H9 (cell line): ENCODE measurements at regions not wholly inside any gene's neighbourhood (a gene's known extent, or its start where the extent isn't known, plus 50 kb on each side); places are given as distances from the start of the nearest gene placed in this dataset.

Experiments used
- DNase-seq: peaks from one replicate; pipeline ENCODE4 v3.0.0-alpha.2; 2017
- H2AFZ ChIP-seq: one replicate; pipeline ENCODE4 v1.6.1; 2013; ENCODE audit warnings: mild to moderate bottlenecking, low read length, control low read depth, moderate library complexity
- H2AK5ac ChIP-seq: 2 replicates; pipeline ENCODE4 v1.6.1; 2013; ENCODE audit warnings: low read length, control low read depth, mixed read lengths; ENCODE audit not compliant: insufficient read length
- H2BK120ac ChIP-seq: one replicate; pipeline ENCODE4 v1.6.1; 2013; ENCODE audit warnings: low read depth, mild to moderate bottlenecking, low read length, control low read depth, inconsistent platforms; ENCODE audit not compliant: poor library complexity, severe bottlenecking
- H2BK12ac ChIP-seq: 2 replicates; pipeline ENCODE4 v1.6.1; 2013; ENCODE audit warnings: low read length, control low read depth, mixed read lengths, low read depth; ENCODE audit not compliant: insufficient read length
- H2BK15ac ChIP-seq: 2 replicates; pipeline ENCODE4 v1.6.1; 2013; ENCODE audit warnings: low read depth, low read length, control low read depth
- H2BK20ac ChIP-seq: one replicate; pipeline ENCODE4 v1.6.1; 2013; ENCODE audit warnings: low read depth, mild to moderate bottlenecking, low read length, control low read depth, inconsistent platforms; ENCODE audit not compliant: poor library complexity, severe bottlenecking
- H2BK5ac ChIP-seq: 2 replicates; pipeline ENCODE4 v1.6.1; 2013; ENCODE audit warnings: low read length, control low read depth, mixed read lengths; ENCODE audit not compliant: insufficient read length
- H3K14ac ChIP-seq: 2 replicates; pipeline ENCODE4 v1.6.1; 2013; ENCODE audit warnings: low read length, control low read depth; ENCODE audit not compliant: insufficient read depth
- H3K18ac ChIP-seq: 2 replicates; pipeline ENCODE4 v1.6.1; 2013; ENCODE audit warnings: low read depth, mild to moderate bottlenecking, mixed read lengths, low read length, control low read depth; ENCODE audit not compliant: insufficient read length
- H3K23ac ChIP-seq: 2 replicates; pipeline ENCODE4 v1.6.1; 2013; ENCODE audit warnings: low read length, control low read depth, mixed read lengths, low read depth; ENCODE audit not compliant: insufficient read length
- H3K23me2 ChIP-seq: 2 replicates; pipeline ENCODE4 v1.6.1; 2013; ENCODE audit warnings: low read depth, mild to moderate bottlenecking, mixed read lengths, low read length, control low read depth; ENCODE audit not compliant: insufficient read length, poor library complexity, severe bottlenecking
- H3K27ac ChIP-seq: 2 replicates; pipeline ENCODE4 v1.5.1; 2013; ENCODE audit warnings: low read length, control low read depth, mixed read lengths, low read depth; ENCODE audit not compliant: insufficient read length
- H3K27me3 ChIP-seq: 2 replicates; pipeline ENCODE4 v1.6.1; 2013; ENCODE audit warnings: low read length, control low read depth, inconsistent platforms; ENCODE audit not compliant: insufficient read depth
- H3K4ac ChIP-seq: 2 replicates; pipeline ENCODE4 v1.6.1; 2013; ENCODE audit warnings: low read depth, mild to moderate bottlenecking, control low read depth, inconsistent platforms, low read length, moderate library complexity
- H3K4me1 ChIP-seq: 2 replicates; pipeline ENCODE4 v1.6.1; 2013; ENCODE audit warnings: low read length, control low read depth, inconsistent platforms; ENCODE audit not compliant: insufficient read depth
- H3K4me2 ChIP-seq: 2 replicates; pipeline ENCODE4 v1.6.1; 2013; ENCODE audit warnings: low read length, control low read depth, mixed read lengths; ENCODE audit not compliant: insufficient read length, insufficient read depth
- H3K56ac ChIP-seq: 2 replicates; pipeline ENCODE4 v1.6.1; 2013; ENCODE audit warnings: low read depth, mild to moderate bottlenecking, mixed read lengths, low read length, control low read depth; ENCODE audit not compliant: insufficient read length
- H3K79me1 ChIP-seq: 2 replicates; pipeline ENCODE4 v1.6.1; 2013; ENCODE audit warnings: low read depth, mild to moderate bottlenecking, moderate library complexity, low read length, control low read depth, inconsistent platforms; ENCODE audit not compliant: insufficient read depth, poor library complexity, severe bottlenecking
- H3K79me2 ChIP-seq: 2 replicates; pipeline ENCODE4 v1.6.1; 2013; ENCODE audit warnings: low read length, control low read depth, inconsistent platforms; ENCODE audit not compliant: insufficient read depth
- H3K9ac ChIP-seq: 2 replicates; pipeline ENCODE4 v1.6.1; 2013; ENCODE audit warnings: low read length, control low read depth, mixed read lengths; ENCODE audit not compliant: insufficient read length; ENCODE audit errors: extremely low read depth
- H3K9me3 ChIP-seq: one replicate; pipeline ENCODE4 v1.6.1; 2013; ENCODE audit warnings: low read depth, low read length, inconsistent platforms; ENCODE audit not compliant: control insufficient read depth
- H3T11ph ChIP-seq: one replicate; pipeline ENCODE4 v1.6.1; 2013; ENCODE audit warnings: mild to moderate bottlenecking, low read length, control low read depth, inconsistent platforms
- H4K20me1 ChIP-seq: one replicate; pipeline ENCODE4 v1.6.1; 2013; ENCODE audit not compliant: control insufficient read depth, insufficient read length, insufficient read depth
- H4K5ac ChIP-seq: 2 replicates; pipeline ENCODE4 v1.6.1; 2013; ENCODE audit warnings: low read depth, mild to moderate bottlenecking, mixed read lengths, low read length, control low read depth; ENCODE audit not compliant: insufficient read length
- H4K8ac ChIP-seq: replicated peaks from 2 replicates; pipeline ENCODE4 v1.6.1; 2013; ENCODE audit warnings: low read length, control low read depth, mixed read lengths, low read depth; ENCODE audit not compliant: insufficient read length
- H4K91ac ChIP-seq: 2 replicates; pipeline ENCODE4 v1.6.1; 2013; ENCODE audit warnings: low read depth, mild to moderate bottlenecking, moderate library complexity, mixed read lengths, low read length, control low read depth; ENCODE audit not compliant: insufficient read length
- H3K27ac Mint-ChIP-seq, 3 experiments: 2 replicates in 2 of 3; 3 replicates in 1 of 3; pipeline ENCODE4 v1.8.0; 2020 to 2021; ENCODE audit warnings: mixed read lengths in 3 of 3, mild to moderate bottlenecking in 1 of 3, moderate library complexity in 1 of 3
- H3K27me3 Mint-ChIP-seq: 2 replicates; pipeline ENCODE4 v1.8.0; 2021; ENCODE audit warnings: low read depth, mild to moderate bottlenecking, moderate library complexity, mixed read lengths
- H3K36me3 Mint-ChIP-seq, 3 experiments: 2 replicates in 2 of 3; 3 replicates in 1 of 3; pipeline ENCODE4 v1.8.0; 2020 to 2021; ENCODE audit warnings: low read depth in 3 of 3, mixed read lengths in 3 of 3; ENCODE audit not compliant: insufficient read depth in 1 of 3
- H3K4me1 Mint-ChIP-seq, 2 experiments: 2 replicates each; pipeline ENCODE4 v1.8.0; 2020; ENCODE audit warnings: mixed read lengths in 2 of 2
- H3K4me3 Mint-ChIP-seq, 2 experiments: 2 replicates in 1 of 2; 3 replicates in 1 of 2; pipeline ENCODE4 v1.8.0; 2020 to 2021; ENCODE audit warnings: mild to moderate bottlenecking in 2 of 2, mixed read lengths in 2 of 2, moderate library complexity in 1 of 2
- H3K9me3 Mint-ChIP-seq, 2 experiments: 2 replicates in 1 of 2; 3 replicates in 1 of 2; pipeline ENCODE4 v1.8.0; 2020; ENCODE audit warnings: mild to moderate bottlenecking in 2 of 2, mixed read lengths in 2 of 2, moderate library complexity in 1 of 2
- WGBS: extraction: QIAGEN DNeasy Blood & Tissue Kit; methylation state at CpG from one replicate; pipeline ENCODE4 v1.1.7; 2013; ENCODE audit warnings: missing lambda C conversion rate, low lambda C conversion rate, mixed read lengths; ENCODE audit not compliant: insufficient read length; ENCODE audit errors: extremely low coverage; 5-methylcytosine and 5-hydroxymethylcytosine counted together
- TF ChIP-seq, protein P1 (sequence below): fragments of 200-600 bp; sonication (generic); conservative IDR thresholded peaks from 3 replicates; pipeline ENCODE4 v1.8.0; 2021; ENCODE audit warnings: antibody characterized with exemption, mild to moderate bottlenecking

DNA sequence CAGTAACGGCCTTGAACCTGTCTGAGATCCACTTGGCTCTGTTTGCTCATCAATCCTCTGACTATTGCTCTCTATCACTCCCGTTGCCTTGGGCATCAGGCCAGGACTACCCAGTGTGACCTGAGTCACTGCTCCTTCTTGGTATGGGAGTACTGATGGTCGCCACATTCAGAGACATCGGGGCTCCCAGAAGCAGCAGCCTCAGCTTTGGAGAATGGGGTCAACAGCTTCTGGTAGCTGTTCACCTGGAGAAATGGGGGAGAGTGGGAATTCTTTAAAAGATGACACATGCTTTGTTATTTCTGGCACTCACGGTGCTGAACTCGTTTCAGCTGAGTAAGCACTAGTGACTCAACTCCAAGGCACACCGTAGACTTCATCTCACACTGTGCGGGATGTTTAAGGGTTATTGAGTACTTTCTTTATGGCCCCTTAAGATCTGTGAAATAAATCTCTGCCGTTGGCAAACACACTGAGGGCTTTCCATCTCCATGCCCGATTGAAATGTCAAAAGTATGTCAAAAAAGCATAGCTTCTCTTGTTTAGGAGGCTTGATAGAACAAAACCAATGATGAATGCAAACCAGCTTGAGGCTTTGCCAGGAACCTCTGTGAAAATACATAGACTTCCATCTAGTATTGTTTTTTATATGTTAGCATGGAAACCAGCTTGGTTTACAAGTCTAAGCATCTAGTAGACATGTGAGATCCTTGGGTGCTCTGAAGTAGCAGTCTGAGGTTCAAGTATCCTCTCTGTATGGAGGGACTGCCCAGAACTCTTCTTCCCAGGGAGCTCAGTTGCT is 333.1 kb downstream of the CXCL12 start:
- no CpG with 5 or more reads among the region's 10 CpGs for WGBS
- TF ChIP-seq, protein P1, sequence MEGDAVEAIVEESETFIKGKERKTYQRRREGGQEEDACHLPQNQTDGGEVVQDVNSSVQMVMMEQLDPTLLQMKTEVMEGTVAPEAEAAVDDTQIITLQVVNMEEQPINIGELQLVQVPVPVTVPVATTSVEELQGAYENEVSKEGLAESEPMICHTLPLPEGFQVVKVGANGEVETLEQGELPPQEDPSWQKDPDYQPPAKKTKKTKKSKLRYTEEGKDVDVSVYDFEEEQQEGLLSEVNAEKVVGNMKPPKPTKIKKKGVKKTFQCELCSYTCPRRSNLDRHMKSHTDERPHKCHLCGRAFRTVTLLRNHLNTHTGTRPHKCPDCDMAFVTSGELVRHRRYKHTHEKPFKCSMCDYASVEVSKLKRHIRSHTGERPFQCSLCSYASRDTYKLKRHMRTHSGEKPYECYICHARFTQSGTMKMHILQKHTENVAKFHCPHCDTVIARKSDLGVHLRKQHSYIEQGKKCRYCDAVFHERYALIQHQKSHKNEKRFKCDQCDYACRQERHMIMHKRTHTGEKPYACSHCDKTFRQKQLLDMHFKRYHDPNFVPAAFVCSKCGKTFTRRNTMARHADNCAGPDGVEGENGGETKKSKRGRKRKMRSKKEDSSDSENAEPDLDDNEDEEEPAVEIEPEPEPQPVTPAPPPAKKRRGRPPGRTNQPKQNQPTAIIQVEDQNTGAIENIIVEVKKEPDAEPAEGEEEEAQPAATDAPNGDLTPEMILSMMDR: no peak
- H3K56ac ChIP-seq: no peak overlapping the region

More for the DNA sequence above, 333.1 kb downstream of the CXCL12 start:
- Histone ChIP-seq H3K4ac (no peak overlapping the region), H3K4me1 (peaks cover 3% of the 10 kb centered on the region; the same call in 1 of the 2 replicates), H3K79me2 (no peaks in the 10 kb centered on the region), H3T11ph (no peak overlapping the region), H3K4me2 (no peak overlapping the region), H3K14ac (no peak overlapping the region), H2BK120ac (no peak overlapping the region), H4K8ac (no peak overlapping the region), H3K18ac (no peak overlapping the region), H3K23ac (no peak overlapping the region), H3K27ac (no peak overlapping the region), H2BK12ac (no peak overlapping the region), H3K79me1 (no peaks in the 10 kb centered on the region), H4K20me1 (no peaks in the 10 kb centered on the region), H4K91ac (no peak overlapping the region), H4K5ac (no peak overlapping the region), H2BK15ac (no peak overlapping the region), H3K27me3 (no peaks in the 10 kb centered on the region), H2BK5ac (no peak overlapping the region), H3K9me3 (no peaks in the 10 kb centered on the region), H2BK20ac (no peak overlapping the region), H3K9ac (no peak overlapping the region), H3K23me2 (no peaks in the 10 kb centered on the region), H2AFZ (no peak overlapping the region), H2AK5ac (no peak overlapping the region)
- no peak overlapping the region for H3K4me3 Mint-ChIP-seq
- H3K4me1 Mint-ChIP-seq: peaks cover 12 to 15% of the 10 kb centered on the region in 2 experiments
- no peak for DNase-seq
- H3K27ac Mint-ChIP-seq: no peak overlapping the region
- H3K9me3 Mint-ChIP-seq: no peaks in the 10 kb centered on the region
- no peaks in the 10 kb centered on the region for H3K36me3 Mint-ChIP-seq
- H3K27me3 Mint-ChIP-seq: peaks cover 5% of the 10 kb centered on the region; the same call in 1 of the 2 replicates
